COLO829 (cell line): ENCODE measurements at regions not wholly inside any gene's neighbourhood (a gene's known extent, or its start where the extent isn't known, plus 50 kb on each side); places are given as distances from the start of the nearest gene placed in this dataset.
"Not testable (repeated sequence)": the region's sequence is repeated elsewhere in the genome, so short reads cannot be mapped to it uniquely, and the experiment has no call there.

Source experiments
- DNase-seq: peaks from one replicate; pipeline ENCODE4 v3.0.0; 2012; ENCODE audit warnings: low spot score

GRCh38 chr5:36782612-36783011, 94.0 kb upstream of the NIPBL start:
- DNase-seq = not testable (repeated sequence)

- no peak for DNase-seq
Observed at GRCh38 chr5:36786448-36787012, 90.0 kb upstream of the NIPBL start.

GRCh38 chr5:36787365-36788093, 89.0 kb upstream of the NIPBL start:
- DNase-seq = no peak

GRCh38 chr5:36790847-36791246, 85.7 kb upstream of the NIPBL start:
- DNase-seq = no peak

GRCh38 chr5:36792560-36793180, 83.9 kb upstream of the NIPBL start:
- no peak for DNase-seq

- no peak for DNase-seq
Observed at GRCh38 chr5:36795366-36795765, 81.2 kb upstream of the NIPBL start.

GRCh38 chr5:36796155-36796554, 80.4 kb upstream of the NIPBL start:
- DNase-seq = no peak

- DNase-seq = no peak
Observed at GRCh38 chr5:36801523-36801922, 75.0 kb upstream of the NIPBL start.

GRCh38 chr5:36802187-36802586, 74.4 kb upstream of the NIPBL start:
- DNase-seq = no peak

- DNase-seq = not testable (repeated sequence)
Observed at GRCh38 chr5:36813249-36813648, 63.3 kb upstream of the NIPBL start.

- no peak for DNase-seq
Observed at GRCh38 chr5:36815871-36816270, 60.7 kb upstream of the NIPBL start.

GRCh38 chr5:36820900-36821299, 55.7 kb upstream of the NIPBL start:
- no peak for DNase-seq

GRCh38 chr5:36826694-36827093, 49.9 kb upstream of the NIPBL start:
- no peak for DNase-seq
